WI38 (cell line): ENCODE measurements at regions not wholly inside any gene's neighbourhood (a gene's known extent, or its start where the extent isn't known, plus 50 kb on each side); places are given as distances from the start of the nearest gene placed in this dataset.

Experiments used
- H3K4me3 ChIP-seq: 2 replicates; pipeline ENCODE4 v1.5.1; 2011; ENCODE audit warnings: low read depth, mild to moderate bottlenecking, control low read depth, low read length
- TF ChIP-seq, protein P1 (sequence below): IDR thresholded peaks from 2 replicates; pipeline ENCODE4 v1.5.1; 2012; ENCODE audit warnings: low read depth, mild to moderate bottlenecking, control low read depth, low read length

DNA sequence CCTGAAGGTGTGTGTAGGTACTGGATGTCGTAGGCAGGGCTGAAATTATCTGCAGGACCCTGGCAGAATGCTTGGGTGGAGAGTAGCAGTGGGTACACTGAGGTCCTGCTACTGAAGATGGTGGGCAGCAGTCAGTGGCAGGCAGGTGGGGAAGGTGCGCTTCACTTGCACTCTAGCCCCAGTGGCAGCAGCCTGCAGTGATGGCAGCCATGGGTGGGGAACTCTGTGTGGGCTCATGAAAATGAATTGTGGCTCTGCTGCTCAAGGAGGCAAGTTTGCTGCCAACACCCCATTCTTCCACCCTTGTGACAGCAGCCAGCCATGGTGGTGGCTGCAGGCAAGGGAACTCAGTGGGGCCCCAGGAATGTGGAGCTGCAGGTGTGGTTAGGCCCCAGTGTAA, 1242.7 kb upstream of the MIR17HG start:
- TF ChIP-seq, protein P1, sequence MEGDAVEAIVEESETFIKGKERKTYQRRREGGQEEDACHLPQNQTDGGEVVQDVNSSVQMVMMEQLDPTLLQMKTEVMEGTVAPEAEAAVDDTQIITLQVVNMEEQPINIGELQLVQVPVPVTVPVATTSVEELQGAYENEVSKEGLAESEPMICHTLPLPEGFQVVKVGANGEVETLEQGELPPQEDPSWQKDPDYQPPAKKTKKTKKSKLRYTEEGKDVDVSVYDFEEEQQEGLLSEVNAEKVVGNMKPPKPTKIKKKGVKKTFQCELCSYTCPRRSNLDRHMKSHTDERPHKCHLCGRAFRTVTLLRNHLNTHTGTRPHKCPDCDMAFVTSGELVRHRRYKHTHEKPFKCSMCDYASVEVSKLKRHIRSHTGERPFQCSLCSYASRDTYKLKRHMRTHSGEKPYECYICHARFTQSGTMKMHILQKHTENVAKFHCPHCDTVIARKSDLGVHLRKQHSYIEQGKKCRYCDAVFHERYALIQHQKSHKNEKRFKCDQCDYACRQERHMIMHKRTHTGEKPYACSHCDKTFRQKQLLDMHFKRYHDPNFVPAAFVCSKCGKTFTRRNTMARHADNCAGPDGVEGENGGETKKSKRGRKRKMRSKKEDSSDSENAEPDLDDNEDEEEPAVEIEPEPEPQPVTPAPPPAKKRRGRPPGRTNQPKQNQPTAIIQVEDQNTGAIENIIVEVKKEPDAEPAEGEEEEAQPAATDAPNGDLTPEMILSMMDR, result no peak
- H3K4me3 ChIP-seq, result no peak overlapping the region

DNA sequence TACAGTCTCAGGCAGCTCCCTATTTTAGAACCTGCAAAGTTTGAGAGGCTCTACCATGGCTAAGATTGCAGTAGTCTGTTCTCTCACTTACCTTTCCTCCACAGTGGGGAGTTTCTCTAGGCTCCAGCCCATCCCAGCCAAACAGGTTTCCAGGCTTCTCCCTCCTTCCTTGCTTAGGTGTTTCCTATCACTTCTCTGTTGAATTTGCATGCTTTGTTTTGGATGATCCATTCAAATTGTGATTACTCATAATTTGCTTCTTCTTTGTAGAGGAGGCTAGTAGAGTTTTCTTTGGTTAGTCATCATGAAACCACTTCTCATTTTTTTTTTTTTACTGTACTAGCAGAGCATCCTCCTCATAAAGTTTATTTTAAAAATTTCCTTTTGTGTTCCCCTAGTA, 1242.2 kb upstream of the MIR17HG start:
- H3K4me3 ChIP-seq, result no peak overlapping the region
- TF ChIP-seq, protein P1, result no peak

DNA sequence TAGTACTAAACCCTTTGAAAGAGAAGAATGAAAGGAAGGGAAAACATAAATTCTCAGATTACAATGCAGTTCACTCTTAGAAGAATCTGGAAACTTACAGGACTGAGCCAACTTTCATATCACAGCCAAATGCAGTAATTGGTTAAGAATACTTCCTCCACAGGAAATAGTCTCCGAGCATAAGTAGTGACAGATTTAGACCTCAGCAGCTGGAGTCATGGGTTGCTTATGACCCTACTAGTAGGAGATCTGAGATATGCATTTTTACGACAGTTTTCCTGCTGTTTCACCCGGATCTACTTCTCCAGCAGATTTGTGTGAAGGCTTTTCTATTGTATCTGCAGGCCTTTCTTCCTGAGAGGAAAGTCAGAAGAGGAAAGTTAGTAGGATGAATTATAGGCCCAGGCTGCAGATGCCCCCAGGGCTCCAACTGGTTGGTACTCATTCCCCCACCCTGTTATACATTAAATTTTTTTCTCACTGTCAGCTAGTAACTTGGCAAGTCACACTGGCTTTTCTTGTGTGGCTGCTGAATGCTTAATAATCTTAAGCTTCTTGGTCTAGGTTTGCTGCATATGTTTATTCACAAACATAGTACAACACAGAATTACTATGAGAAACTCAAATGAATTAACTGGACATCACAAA, 1241.5 kb upstream of the MIR17HG start:
- H3K4me3 ChIP-seq, result no peak overlapping the region

DNA sequence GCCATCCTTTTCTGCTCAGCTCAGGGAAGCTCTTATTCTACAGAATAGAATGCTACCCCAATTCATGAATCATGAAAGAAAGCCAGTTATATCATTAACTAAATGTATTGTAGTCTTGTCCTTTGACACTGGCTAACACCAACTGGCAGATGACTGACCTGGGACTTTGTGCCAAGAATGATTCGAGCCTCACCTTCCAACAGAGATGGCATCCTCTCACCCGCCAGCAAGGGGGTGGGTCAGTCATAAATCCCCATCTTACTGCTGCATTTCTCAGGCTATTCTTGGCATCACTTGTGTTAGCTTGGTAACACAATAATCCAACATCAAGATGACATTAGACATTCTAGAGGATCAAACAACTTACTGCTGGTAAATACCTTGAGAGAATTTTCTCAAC, 1239.8 kb upstream of the MIR17HG start:
- TF ChIP-seq, protein P1, result no peak
- H3K4me3 ChIP-seq, result no peak overlapping the region

More for the DNA sequence above, 1241.5 kb upstream of the MIR17HG start:
- TF ChIP-seq, protein P1, result no peak

DNA sequence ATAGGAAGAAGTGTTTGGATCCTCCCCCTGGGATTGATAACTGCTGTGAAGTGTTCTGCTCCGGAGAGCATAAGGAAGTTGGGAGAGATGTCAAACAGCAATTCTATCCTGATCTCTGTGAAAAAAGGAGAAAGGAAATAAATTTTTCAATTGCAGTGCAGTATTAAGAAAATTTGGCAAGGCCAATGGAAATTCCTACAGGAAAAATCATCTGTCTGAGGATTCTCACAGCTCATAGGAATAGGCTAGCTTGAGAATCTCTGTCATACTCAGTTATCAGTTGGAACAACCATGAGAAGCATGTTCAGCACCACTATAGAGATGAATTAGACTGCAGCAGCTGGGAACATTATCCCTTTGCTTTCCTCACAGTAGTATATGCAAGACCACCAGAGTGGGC, 1238.9 kb upstream of the MIR17HG start:
- TF ChIP-seq, protein P1, result no peak

DNA sequence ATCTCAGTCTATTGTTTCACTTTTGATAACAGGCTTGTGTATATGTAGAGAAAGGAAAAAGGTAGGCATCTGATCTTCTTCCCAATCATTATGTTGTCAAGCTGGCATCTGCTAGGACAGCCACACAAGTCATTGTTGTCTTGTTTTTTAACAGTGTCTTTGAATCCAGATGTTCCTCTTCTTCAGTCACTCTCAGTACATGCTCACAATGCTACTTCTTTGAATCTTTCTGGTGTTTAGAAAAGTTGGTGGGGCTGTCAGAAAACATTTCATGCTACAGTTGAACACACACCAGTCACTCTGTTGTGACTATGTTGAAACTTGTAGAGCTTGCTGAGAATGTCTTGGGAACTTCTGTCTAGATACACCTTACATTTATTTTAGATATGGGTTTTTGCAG, 1231.4 kb upstream of the MIR17HG start:
- TF ChIP-seq, protein P1, result no peak
- no peak overlapping the region for H3K4me3 ChIP-seq

More for the DNA sequence above, 1238.9 kb upstream of the MIR17HG start:
- no peak overlapping the region for H3K4me3 ChIP-seq

DNA sequence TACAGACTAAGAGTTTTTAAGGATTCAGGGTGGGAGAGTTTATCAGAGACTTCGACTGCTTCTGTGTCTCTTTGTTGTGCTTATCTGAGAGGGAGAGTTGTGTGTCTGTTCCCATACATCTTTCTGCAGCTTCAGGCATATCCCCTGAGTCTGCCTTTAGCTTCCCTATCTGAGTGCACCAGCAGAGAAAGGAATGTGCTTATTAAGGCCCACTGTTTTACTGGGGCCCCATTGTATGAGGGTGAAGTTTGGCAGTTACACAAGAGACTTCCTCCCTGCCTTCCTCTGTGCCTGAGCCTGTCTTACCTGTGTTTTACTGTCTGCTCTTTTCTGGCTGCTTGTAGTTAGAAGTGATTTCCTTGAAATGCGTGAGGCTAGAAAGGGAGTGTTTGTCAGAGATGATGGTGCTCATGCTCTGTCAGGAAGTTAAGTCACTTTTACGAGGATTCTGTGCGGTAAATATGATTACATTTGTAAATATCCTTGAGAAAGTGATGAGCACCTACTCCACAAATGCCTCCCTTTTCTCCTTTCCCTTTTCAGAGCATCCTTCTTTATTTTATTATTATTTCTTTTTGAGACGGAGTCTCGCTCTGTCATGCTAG, 1228.9 kb upstream of the MIR17HG start:
- H3K4me3 ChIP-seq, result no peak overlapping the region
- TF ChIP-seq, protein P1, result no peak
